HG03354 (cell line): ENCODE measurements at regions not wholly inside any gene's neighbourhood (a gene's known extent, or its start where the extent isn't known, plus 50 kb on each side); places are given as distances from the start of the nearest gene placed in this dataset.

Experiments
- ATAC-seq: cut with Tn5 transposase; IDR thresholded peaks from one replicate; pipeline ENCODE4 v1.9.1; 2021; ENCODE audit warnings: mild to moderate bottlenecking; ENCODE audit not compliant: unreplicated experiment, poor library complexity, severe bottlenecking

DNA sequence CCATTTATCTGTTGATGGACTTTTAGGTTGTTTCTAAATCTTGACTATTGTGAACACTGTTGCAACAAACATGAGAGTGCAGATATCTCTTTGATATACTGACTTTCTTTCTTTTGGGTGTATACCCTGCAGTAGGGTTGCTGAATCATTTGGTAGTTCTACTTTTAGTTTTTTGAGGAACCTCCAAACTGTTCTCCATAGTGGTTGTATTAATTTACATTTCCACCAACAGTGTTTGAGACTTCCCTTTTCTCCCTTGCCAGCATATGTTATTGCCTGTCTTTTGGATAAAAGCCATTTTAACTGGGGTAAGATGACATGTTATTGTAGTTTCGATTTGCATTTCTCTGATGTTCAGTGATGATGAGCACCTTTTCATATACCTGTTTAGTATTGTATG is 330.0 kb downstream of the DDX10 start:
- ATAC-seq, result no peak

DNA sequence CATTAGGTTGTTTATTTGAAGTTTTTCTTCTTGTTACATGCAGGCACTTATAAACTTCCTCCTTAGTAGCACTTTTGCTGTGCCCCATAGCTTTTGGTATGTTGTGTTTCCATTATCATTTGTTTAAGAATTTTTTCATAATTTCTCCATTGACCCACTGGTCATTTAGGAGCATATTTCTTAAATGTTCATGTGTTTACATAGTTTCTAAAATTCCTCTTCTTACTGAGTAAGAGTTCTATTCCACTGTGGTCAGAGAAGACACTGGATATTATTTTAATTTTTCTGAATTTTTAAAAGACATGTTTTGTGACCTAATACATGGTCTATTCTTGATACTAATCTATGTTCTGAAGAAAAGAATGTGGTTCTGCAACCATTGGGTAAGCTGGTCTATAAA is 333.0 kb downstream of the DDX10 start:
- no peak for ATAC-seq

DNA sequence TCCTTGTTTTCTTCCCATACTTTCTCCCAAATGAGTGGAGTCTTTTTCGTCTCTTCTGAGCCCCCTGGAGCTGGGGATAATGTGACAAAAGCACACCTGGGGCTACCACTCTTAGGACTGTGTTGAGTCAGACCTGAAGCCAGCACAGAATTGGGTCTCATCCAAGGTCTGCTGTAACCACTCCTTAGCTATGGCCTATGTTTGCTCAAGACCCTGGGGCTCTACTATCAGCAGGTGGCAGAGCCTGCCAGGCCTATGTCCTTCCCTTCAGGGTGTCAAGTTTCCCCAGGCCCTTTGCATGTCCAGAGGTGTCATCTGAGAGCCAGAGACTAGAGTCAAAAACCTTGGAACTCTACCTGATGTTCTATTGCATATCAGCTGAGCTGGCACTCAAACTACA is 335.7 kb downstream of the DDX10 start:
- no peak for ATAC-seq

DNA sequence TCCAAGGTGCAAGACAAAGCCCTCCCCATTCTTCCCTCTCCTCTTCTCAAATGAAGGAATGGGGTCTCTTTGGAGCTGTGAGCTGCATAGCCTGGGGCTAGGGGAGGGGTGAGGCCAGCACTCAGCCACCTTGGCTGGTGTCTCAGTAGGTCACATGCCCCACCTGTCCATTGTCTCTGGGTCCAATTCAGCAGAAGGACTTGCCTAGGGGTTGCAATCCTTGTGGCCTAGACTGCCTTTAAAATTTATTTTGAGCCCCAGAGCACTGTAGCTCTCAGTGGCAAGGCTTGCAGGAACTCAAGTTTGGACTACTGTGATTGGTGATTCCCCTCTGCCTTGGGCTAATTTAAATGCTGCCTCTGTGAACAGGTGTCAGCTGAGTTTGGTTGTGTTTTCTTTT is 336.7 kb downstream of the DDX10 start:
- no peak for ATAC-seq

DNA sequence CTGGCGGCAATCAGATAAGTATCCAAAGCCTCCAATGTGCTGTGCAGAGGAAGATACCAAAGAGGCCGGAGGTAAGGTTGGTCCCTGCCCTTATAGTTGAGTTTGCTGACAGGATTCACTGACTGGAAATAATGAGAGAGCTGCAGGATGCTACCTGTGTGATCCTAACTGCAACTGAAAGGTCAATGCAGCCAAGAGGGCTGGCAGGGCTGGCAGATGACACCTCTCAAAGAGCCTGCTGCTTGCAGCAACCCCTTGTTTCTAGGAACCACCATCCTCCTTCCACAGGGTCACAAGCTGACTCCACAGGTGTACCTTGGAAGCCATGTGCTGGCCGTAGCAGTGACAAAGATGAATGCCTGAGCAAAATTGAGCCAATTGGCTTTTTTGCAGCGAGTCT is 348.1 kb downstream of the DDX10 start:
- no peak for ATAC-seq

DNA sequence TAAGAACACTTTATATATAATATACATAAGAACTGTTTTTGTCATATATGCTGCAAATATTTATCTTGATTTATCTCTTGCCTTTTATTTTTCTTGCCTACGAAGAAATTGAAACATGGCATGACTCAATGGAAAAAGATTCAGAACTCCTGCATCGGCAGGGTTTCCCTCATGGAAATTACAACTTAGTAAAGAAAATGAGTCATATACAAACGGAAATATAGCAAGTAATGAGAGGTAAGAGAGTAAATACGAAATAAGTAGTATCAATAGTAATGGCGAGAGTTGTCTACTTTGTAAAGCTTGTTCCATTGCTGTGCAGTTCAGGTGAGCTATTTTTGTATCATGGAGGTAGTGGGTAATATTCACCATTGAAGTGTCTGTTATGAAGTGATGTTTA is 350.4 kb downstream of the DDX10 start:
- no peak for ATAC-seq

DNA sequence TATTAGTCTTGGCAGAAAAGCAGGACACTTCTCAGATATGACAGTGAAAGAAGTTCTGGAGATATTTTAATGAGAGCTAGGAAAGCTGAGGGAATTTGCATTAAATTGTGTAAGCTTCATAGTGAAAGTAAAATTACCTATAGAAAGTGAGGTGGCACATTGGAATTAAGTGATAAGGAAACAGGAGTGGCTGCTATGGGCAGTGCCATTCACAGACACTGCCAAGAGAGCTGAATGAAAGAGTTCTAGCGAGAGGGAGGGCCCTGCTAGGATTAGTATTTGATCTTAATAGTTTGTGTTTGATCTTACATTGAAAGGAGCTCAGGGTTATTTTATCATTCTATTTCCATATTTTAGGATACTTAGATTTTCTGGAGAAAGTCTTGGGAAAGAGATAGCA is 351.9 kb downstream of the DDX10 start:
- no peak for ATAC-seq

DNA sequence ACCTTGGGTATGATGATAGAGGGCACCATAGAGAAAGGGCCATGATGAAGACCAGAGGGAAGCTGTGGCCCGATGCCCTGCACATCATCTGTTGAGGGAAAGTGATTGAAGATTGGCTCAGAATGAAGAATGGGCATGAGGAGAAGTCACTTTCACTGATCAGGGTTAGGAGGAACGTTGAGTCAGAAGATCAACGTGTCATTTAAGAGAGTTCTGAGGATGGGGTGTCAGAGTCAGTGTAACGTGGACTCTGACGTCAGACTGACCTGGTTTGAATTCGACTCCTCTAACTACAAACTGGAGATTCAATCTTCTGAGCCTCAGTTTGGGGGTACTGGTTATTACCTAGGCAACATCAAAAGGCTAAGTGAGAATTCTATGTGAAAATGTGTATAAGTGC is 352.6 kb downstream of the DDX10 start:
- no peak for ATAC-seq

DNA sequence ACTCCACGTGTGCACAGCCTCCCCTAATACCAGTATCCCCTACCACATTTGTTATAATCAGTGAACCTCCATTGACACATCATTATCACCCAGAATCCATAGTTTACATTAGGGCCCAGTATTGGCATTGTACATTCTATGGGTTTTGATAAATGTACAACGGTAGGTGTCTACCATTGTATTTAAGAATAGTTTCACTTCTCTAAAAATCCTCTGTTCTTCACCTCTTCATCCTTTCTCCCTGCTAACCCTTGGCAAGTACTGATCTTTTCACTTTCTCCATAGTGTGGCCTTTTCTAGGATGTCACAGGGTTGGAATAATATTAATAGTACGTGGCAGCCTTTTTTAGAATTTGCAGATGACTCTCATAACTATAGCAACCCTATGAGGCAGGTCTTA is 353.8 kb downstream of the DDX10 start:
- no peak for ATAC-seq

DNA sequence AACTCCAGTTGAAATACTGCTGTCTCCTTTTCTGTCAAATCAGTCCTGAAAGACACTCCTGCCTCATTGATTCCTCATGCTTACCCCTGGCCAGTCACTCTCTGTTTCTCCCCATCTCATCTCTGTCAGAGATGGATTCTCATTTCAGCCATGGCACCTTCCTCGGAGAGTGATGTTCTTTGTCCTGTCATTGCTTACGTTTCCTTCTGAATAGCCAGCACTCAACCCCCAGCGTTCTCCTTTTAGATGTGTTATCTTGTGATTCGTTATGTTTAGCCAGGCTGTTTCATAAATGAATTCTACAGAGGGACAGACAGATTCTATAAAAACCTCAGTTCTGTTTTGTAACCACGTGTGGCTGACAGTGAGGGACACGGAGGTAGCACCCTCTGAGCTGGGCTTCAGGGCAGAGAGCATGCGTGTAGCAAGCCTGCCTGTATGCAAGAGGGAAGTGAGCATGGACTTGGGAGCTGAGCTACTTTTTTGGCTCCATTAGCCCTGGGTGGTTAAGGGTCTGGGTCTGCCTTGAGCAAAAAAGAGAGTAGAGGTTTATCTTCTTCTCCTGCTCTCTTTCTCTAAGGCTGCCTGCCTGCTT is 354.6 kb downstream of the DDX10 start:
- ATAC-seq, result no peak

DNA sequence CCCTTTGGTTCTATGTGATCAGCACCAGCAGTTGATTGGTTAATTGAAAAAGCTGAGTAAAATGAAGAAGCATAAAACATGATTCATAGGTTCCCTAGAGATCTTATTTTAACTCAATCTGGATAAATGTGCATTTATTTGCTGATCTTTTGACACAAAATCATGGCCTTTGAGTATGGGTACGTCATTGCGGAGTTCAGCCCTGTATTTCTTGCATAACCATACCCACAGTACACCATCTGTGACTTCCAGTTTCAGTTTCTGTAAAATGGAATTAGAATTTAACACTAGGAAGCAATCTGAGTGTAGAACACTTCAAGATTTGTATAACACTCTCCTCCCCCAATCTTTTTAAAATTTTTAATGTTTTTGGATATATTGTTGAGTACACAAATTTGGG is 358.2 kb downstream of the DDX10 start:
- ATAC-seq, result no peak

DNA sequence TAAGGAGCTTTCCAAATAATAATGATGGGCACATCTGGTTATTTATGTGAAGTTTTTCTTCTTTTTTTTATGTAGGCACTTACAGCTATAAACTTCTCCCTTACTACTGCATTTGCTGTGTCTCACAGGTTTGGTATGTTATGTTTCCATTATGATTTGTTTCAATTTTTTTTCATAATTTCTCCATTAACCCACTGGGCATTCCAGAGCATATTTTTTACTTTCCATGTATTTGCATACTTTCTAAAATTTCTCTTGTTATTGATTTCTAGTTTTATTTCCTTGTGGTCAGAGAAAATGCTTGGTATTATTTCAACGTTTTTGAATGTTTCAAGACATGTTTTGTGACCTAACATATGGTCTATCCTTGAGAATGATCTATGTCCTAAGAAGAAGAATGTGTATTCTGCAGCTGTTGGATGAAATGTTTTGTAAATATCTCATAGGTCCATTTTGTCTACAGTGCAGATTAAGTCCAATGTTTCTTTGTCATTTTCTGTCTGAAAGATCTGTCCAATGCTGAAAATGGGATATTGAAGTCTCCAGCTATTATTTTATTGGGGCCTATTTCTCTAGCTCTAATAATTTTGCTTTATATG is 362.1 kb downstream of the DDX10 start:
- ATAC-seq, result no peak

DNA sequence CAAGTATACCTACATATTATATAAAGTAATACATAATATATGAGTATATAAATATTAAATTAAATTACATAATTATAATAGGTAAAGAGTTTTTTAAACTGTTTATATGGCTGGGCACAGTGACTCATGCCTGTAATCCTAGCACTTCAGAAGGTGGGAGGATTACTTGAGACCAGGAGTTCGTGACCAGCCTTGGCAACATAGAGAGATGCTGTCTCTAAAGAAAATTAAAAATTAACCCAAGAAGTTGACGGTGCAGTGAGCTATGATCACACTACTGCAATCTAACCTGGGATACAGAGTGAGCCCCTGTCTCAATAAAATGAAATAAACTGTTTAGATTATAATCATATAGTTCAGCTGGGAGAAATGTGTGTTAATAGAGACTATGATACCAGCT is 363.0 kb downstream of the DDX10 start:
- ATAC-seq, result no peak

DNA sequence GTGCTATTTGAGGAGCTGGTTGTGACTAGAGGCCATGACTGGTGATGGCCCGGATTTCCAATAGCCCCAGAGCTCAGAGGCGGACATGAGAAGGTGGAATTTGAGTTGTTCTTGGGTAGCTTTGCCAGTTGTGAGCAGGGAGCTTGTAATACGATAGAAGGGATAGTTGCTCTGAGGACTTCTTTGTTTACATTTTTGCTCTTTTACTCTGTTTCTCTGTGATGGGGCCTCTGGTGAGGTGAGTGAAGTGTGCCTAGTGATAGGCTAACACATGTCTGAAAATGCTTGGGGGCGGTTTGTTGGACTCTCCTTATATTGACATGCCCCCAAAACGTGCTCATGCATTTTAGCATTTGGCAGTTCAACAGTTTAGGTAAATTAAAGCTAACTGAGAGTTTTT is 365.1 kb downstream of the DDX10 start:
- no peak for ATAC-seq

DNA sequence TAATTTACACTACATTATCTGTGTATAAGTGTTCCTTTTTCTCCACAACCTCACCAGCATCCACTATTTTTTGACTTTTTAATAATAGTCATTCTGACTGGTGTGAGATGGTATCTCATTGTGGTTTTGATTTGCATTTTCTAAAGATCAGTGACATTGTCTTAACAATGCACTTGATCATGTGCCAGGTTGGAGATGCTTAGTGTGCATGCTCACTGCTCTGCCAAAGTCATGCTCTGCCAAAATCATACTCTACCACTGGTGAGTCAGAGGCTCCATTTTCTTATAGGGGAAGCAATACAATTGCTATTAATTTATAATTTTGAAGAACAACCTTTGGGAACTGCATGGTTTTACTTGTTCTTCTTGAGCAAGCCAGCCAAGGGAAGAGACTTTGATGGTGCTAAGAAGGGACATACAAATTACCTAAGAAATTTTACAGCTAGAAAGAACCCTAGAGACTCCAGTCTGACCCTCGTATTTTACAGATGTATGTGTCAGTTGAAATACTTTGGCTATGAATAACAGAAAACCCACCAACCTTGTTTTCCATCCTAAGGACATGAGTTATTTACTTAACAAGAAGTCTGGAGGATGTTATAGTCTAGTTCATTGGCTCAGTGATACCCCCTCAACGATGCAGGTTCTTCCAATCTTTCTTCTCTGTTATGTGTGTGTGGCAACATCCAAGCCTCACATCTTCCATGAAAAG is 368.9 kb downstream of the DDX10 start:
- ATAC-seq, result no peak

DNA sequence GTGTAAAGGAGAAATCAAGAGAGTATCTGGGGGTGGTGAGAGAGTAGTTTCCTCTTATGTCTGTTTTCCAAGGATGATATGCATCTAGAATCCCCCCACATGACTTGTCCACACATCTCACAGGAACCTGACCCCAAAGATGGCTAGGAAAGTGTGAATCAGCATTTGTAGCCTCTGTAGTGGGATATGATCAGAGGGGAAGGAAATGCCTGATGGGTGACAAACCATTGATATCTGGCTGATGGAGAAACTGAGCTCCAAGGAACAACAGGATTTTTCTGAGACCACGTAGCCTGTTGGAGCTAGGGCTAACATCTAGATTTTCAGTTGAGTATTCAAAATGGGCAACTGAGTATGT is 369.4 kb downstream of the DDX10 start:
- no peak for ATAC-seq

DNA sequence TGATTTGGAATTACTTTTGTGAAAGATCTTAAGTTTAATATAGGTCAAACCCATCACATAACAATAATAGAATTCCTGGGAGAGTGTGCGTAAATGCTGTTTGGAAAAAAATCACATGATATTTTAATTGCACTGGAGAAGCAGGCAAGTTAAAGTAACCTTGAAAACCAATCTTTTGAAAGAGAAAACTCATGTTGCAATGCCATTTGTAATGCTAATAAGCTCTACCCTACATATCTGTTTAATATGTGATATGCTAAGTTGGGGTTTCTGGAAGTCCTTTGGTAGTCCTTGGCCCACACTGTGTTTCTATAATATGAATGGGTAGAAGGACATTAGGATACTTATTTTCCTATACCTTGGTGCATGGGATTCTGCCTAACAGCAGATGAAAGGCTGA is 370.4 kb downstream of the DDX10 start:
- ATAC-seq, result no peak

DNA sequence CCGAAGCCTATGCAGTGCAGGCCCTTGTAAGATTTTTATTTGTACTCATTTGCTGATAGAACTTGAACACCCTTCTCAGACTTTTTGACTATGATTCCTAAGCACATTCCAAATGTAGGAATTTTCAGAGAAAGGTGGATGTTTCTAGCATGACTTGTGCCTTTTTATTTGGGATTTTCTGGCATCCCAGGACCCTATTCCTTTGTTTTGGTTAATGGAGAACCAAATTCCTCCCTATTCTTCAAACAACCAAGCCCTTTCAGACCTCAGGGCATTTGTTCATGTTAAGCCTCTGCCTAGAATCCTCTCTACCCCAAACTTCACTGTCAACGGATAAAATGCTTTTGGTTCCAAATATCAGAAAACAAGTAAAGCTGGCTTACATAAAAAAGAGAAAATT is 371.1 kb downstream of the DDX10 start:
- no peak for ATAC-seq

DNA sequence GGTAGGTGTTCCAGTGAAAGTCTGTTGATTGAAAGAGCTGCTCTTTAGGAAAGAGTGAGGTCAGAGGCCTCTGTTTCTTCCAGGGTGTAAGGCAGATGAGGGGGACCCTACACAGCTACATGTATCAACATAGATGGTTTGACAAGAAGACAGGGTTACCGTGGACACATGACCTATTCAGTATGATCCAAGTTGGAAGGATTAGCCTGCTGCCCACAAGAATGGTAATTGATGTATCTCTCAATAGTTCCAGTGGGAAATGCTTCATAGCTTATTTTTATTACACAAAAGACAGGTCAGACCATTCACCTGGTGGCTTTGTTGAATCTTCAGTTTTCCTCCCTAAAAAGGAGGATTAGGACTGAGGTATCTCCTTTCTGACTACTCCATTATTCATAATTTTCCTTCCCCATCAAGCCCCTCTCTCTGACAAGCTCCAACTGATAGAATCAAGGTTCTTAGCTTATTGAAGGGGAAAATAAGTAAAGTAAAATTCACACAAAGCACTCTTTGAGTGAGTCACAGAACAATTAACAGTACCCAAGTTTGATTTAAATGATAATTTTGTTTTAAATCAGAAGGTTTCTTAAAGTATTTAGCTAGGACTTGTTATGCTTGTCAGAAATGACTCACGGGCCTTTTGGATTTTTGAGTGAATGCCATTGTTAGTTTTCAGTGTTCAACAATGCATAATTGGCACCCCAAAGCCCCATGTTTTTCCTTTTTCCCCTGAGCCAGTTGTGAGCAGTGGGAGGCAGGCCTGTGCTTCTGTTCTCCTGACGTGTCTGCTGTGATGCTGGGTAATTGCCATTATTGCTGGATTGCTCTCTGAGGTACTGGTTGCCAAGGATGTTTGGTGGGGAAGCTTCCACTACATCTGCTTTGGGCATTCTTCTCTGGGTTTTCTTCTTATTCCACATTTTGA is 373.2 kb downstream of the DDX10 start:
- ATAC-seq, result no peak

DNA sequence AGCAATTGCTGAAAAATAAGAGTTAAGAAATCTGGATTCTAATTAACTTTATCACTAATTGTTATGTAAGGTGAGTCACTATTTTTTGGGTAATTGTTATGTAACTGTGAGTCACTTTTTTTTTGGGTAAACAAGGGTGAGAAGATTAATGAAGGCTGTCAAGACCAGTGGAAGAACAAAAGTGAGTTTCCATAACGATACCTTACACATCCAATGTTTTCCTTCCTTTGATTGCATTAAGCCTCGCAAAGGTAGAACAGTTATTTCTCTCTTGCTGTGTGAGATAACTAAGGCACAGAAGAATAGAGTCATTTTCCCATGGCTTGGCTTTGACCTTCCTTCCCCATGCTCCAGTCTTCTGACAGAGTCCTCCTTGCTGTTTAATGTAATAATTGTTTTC is 374.7 kb downstream of the DDX10 start:
- ATAC-seq, result no peak

DNA sequence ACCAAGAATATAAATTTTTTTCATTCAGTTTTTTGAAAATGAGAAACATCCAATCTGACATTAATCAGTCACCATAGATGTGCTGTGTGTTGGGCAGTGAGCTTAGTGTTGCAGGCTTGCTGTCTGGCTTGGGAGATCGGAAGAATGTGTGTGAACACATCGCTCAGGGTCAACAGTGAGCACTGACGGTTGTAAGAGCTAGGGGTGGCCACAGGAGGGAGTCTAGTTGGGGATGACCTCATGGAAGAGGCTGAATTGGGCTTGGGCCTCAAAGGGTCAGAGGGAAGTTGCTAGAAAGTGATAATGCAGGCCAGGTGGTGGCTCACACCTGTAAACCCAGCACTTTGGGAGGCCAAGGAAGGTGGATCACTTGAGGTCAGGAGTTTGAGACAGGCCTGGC is 375.4 kb downstream of the DDX10 start:
- ATAC-seq, result no peak
